OCI-LY7 (cell line): ENCODE measurements at regions not wholly inside any gene's neighbourhood (a gene's known extent, or its start where the extent isn't known, plus 50 kb on each side); places are given as distances from the start of the nearest gene placed in this dataset.

ENCODE experiments used
- BruUV-seq: library from RNA; stranded (reverse); fragments of 400-500 nt; replicated peaks from 2 replicates; lab custom pipeline; 2021; lab: Mats Ljungman, UMichigan
- CTCF ChIA-PET: fragments of 300-600 bp; sonication (Branson Sonifier 250); formaldehyde crosslinking; loops from one replicate; lab custom pipeline; 2022; ENCODE audit warnings: antibody characterized with exemption; ENCODE audit not compliant: unreplicated experiment; lab: Charles Lee
- POLR2A ChIA-PET: fragments of 300-600 bp; sonication (Branson Sonifier 250); formaldehyde crosslinking; loops from one replicate; lab custom pipeline; 2022; ENCODE audit warnings: antibody characterized with exemption; lab: Charles Lee
- DNase-seq: peaks from one replicate; pipeline ENCODE4 v3.0.0-alpha.2; 2015; ENCODE audit warnings: low spot score
- H2AFZ ChIP-seq: fragments of 200-600 bp; sonication (generic), shearing (Covaris generic); 2 replicates; pipeline ENCODE4 v1.6.1; 2014; ENCODE audit warnings: mild to moderate bottlenecking, antibody characterized with exemption, low read length, moderate library complexity
- H3K27ac ChIP-seq: fragments of 200-600 bp; sonication (generic); 2 replicates; pipeline ENCODE4 v1.5.1; 2014; ENCODE audit warnings: mixed run types, low read depth, mild to moderate bottlenecking, moderate library complexity, low read length, inconsistent platforms; ENCODE audit not compliant: poor library complexity, severe bottlenecking
- H3K36me3 ChIP-seq: fragments of 200-600 bp; sonication (generic); 2 replicates; pipeline ENCODE4 v1.6.1; 2014; ENCODE audit warnings: mild to moderate bottlenecking, antibody characterized with exemption, low read length, moderate library complexity, mixed read lengths; ENCODE audit not compliant: insufficient read depth
- H3K4me1 ChIP-seq: fragments of 200-600 bp; sonication (generic); 2 replicates; pipeline ENCODE4 v1.5.1; 2014; ENCODE audit warnings: mild to moderate bottlenecking, low read length; ENCODE audit not compliant: insufficient read depth, poor library complexity, severe bottlenecking
- H3K4me2 ChIP-seq: fragments of 200-600 bp; sonication (generic); 2 replicates; pipeline ENCODE4 v1.6.1; 2014; ENCODE audit warnings: mild to moderate bottlenecking, low read length
- H3K4me3 ChIP-seq: fragments of 200-600 bp; sonication (generic); 2 replicates; pipeline ENCODE4 v1.5.1; 2014; ENCODE audit warnings: mild to moderate bottlenecking, low read depth, low read length; ENCODE audit not compliant: poor library complexity, severe bottlenecking
- H3K79me2 ChIP-seq: fragments of 200-600 bp; sonication (generic); 2 replicates; pipeline ENCODE4 v1.6.1; 2016; ENCODE audit warnings: low read depth, mild to moderate bottlenecking, low read length, moderate library complexity, mixed read lengths; ENCODE audit not compliant: insufficient read depth
- H3K9me2 ChIP-seq: fragments of 200-600 bp; sonication (generic); 2 replicates; pipeline ENCODE4 v1.6.1; 2016; ENCODE audit warnings: mild to moderate bottlenecking, low read length, mixed read lengths; ENCODE audit not compliant: insufficient read depth
- H3K9me3 ChIP-seq: fragments of 200-600 bp; sonication (generic); 2 replicates; pipeline ENCODE4 v1.6.1; 2014; ENCODE audit warnings: mild to moderate bottlenecking, mixed run types, low read length, mixed read lengths
- H4K20me1 ChIP-seq: fragments of 200-600 bp; sonication (generic); 2 replicates; pipeline ENCODE4 v1.6.1; 2014; ENCODE audit warnings: mild to moderate bottlenecking, antibody characterized with exemption, low read length, moderate library complexity, mixed read lengths; ENCODE audit not compliant: insufficient read depth
- CTCF ChIP-seq: fragments of 200-600 bp; sonication (generic); conservative IDR thresholded peaks from 2 replicates; pipeline ENCODE4 v1.5.1; 2014; ENCODE audit warnings: mild to moderate bottlenecking, antibody characterized with exemption, low read length, moderate library complexity, mixed read lengths
- EZH2phosphoT487 ChIP-seq: fragments of 200-600 bp; sonication (generic); IDR thresholded peaks from 2 replicates; pipeline ENCODE4 v1.6.1; 2018; ENCODE audit warnings: low read depth, borderline replicate concordance, mild to moderate bottlenecking, mixed run types, antibody characterized with exemption, low read length, moderate library complexity, mixed read lengths
- intact Hi-C: fragments of 100-400 bp; cut with micrococcal nuclease; formaldehyde crosslinking; loops from one replicate; pipeline ENCODE4 v1.10.0; 2022; ENCODE audit not compliant: unreplicated experiment

GRCh38 chr7:110153222-110153621, 937.7 kb upstream of the LRRN3 start:
- intact Hi-C loops: no loop called here
- Histone ChIP-seq H2AFZ (no peak overlapping the region), H3K79me2 (no peaks in the 10 kb centered on the region), H3K9me2 (no peaks in the 10 kb centered on the region), H3K4me2 (no peak overlapping the region), H3K4me3 (no peak overlapping the region), H3K27ac (no peak overlapping the region), H3K9me3 (no peaks in the 10 kb centered on the region), H3K4me1 (no peaks in the 10 kb centered on the region), H3K36me3 (no peaks in the 10 kb centered on the region), H4K20me1 (no peaks in the 10 kb centered on the region)
- no TSS peak for BruUV-seq
- TF ChIP-seq EZH2phosphoT487: no peak
- TF ChIP-seq CTCF: no peak
- CTCF ChIA-PET: no interaction called here
- no peak for DNase-seq
- POLR2A ChIA-PET: no interaction called here

GRCh38 chr7:110156511-110156910, 934.4 kb upstream of the LRRN3 start:
- H2AFZ ChIP-seq: no peak overlapping the region
- no peak for DNase-seq
- H3K4me2 ChIP-seq: no peak overlapping the region
- BruUV-seq: no TSS peak
- no peaks in the 10 kb centered on the region for H3K9me2 ChIP-seq
- no peak overlapping the region for H3K4me3 ChIP-seq
- CTCF ChIA-PET: no interaction called here
- H3K9me3 ChIP-seq: no peaks in the 10 kb centered on the region
- no peaks in the 10 kb centered on the region for H3K79me2 ChIP-seq
- H3K27ac ChIP-seq: no peak overlapping the region
- TF ChIP-seq EZH2phosphoT487 (no peak), CTCF (no peak)
- H4K20me1 ChIP-seq: no peaks in the 10 kb centered on the region
- intact Hi-C loops: no loop called here
- POLR2A ChIA-PET: no interaction called here
- no peaks in the 10 kb centered on the region for H3K36me3 ChIP-seq
- no peaks in the 10 kb centered on the region for H3K4me1 ChIP-seq

- H3K9me3 ChIP-seq: no peaks in the 10 kb centered on the region
- intact Hi-C loops: no loop called here
- TF ChIP-seq EZH2phosphoT487 (no peak), CTCF (no peak)
- H3K79me2 ChIP-seq: no peaks in the 10 kb centered on the region
- POLR2A ChIA-PET: no interaction called here
- no peaks in the 10 kb centered on the region for H3K9me2 ChIP-seq
- no peak overlapping the region for H3K4me3 ChIP-seq
- no peak overlapping the region for H3K4me2 ChIP-seq
- no peak overlapping the region for H3K27ac ChIP-seq
- no peak overlapping the region for H2AFZ ChIP-seq
- no TSS peak for BruUV-seq
- no peaks in the 10 kb centered on the region for H4K20me1 ChIP-seq
- no peaks in the 10 kb centered on the region for H3K4me1 ChIP-seq
- H3K36me3 ChIP-seq: no peaks in the 10 kb centered on the region
- CTCF ChIA-PET: no interaction called here
- no peak for DNase-seq
These were observed 933.1 kb upstream of the LRRN3 start for GRCh38 chr7:110157631-110158362.
